IMR-90 (cell line): ENCODE measurements at regions not wholly inside any gene's neighbourhood (a gene's known extent, or its start where the extent isn't known, plus 50 kb on each side); places are given as distances from the start of the nearest gene placed in this dataset.

Experiments used
- ATAC-seq: fragments of 200-7000 bp; cut with Tn5 transposase; 2 replicates; pipeline ENCODE4 v1.9.1; 2020; ENCODE audit warnings: low read depth, mild to moderate bottlenecking, moderate library complexity
- BruUV-seq: library from RNA; stranded (reverse); fragments of 400-500 nt; replicated peaks from 2 replicates; lab custom pipeline; 2021; lab: Mats Ljungman, UMichigan
- CTCF ChIA-PET: fragments of 300-600 bp; formaldehyde crosslinking; extraction: SDS; loops from one replicate; lab custom pipeline; 2021; ENCODE audit warnings: antibody characterized with exemption; lab: Yijun Ruan, JAX
- POLR2A ChIA-PET: fragments of 300-600 bp; sonication (Branson Sonifier 250); formaldehyde crosslinking; loops from one replicate; lab custom pipeline; 2022; ENCODE audit warnings: antibody characterized with exemption; ENCODE audit not compliant: unreplicated experiment; lab: Charles Lee
- DNase-seq: peaks from one replicate; pipeline ENCODE4 v3.0.0; 2013
- H2AFZ ChIP-seq: replicated peaks from 2 replicates; pipeline ENCODE3; 2013; ENCODE audit warnings: low read length, mild to moderate bottlenecking; ENCODE audit not compliant: poor library complexity
- H2AK5ac ChIP-seq: 2 replicates; pipeline ENCODE4 v1.6.1; 2013; ENCODE audit warnings: low read depth, low read length, inconsistent platforms
- H2AK9ac ChIP-seq: replicated peaks from 2 replicates; pipeline ENCODE3; 2013; ENCODE audit warnings: mild to moderate bottlenecking, low read depth, low read length, moderate library complexity; ENCODE audit not compliant: poor library complexity
- H2BK120ac ChIP-seq: 2 replicates; pipeline ENCODE4 v1.6.1; 2013; ENCODE audit warnings: low read depth, low read length, inconsistent platforms
- H2BK15ac ChIP-seq: 3 replicates; pipeline ENCODE4 v1.6.1; 2013; ENCODE audit warnings: low read depth, low read length, inconsistent platforms
- H2BK20ac ChIP-seq: 2 replicates; pipeline ENCODE4 v1.6.1; 2013; ENCODE audit warnings: low read depth, mild to moderate bottlenecking, inconsistent platforms, low read length, moderate library complexity
- H2BK5ac ChIP-seq: 2 replicates; pipeline ENCODE4 v1.6.1; 2013; ENCODE audit warnings: mild to moderate bottlenecking, low read depth, low read length, inconsistent platforms; ENCODE audit not compliant: poor library complexity, severe bottlenecking
- H3K14ac ChIP-seq: replicated peaks from 2 replicates; pipeline ENCODE4 v1.6.1; 2013; ENCODE audit warnings: low read depth, low read length, inconsistent platforms
- H3K18ac ChIP-seq: 2 replicates; pipeline ENCODE4 v1.6.1; 2013; ENCODE audit warnings: low read depth, low read length, control low read depth
- H3K23ac ChIP-seq: 2 replicates; pipeline ENCODE4 v1.6.1; 2013; ENCODE audit warnings: low read depth, low read length, inconsistent platforms
- H3K27ac ChIP-seq: 2 replicates; pipeline ENCODE4 v1.5.1; 2013; ENCODE audit warnings: mild to moderate bottlenecking, control low read depth, low read length; ENCODE audit not compliant: insufficient read depth
- H3K27me3 ChIP-seq: 2 replicates; pipeline ENCODE4 v1.6.1; 2013; ENCODE audit warnings: low read length; ENCODE audit not compliant: control insufficient read depth, insufficient read depth
- H3K36me3 ChIP-seq: 2 replicates; pipeline ENCODE4 v1.6.1; 2013; ENCODE audit warnings: low read length, mixed read lengths; ENCODE audit not compliant: control insufficient read depth, insufficient read depth
- H3K4ac ChIP-seq: 2 replicates; pipeline ENCODE4 v1.6.1; 2013; ENCODE audit warnings: low read depth, low read length, inconsistent platforms
- H3K4me1 ChIP-seq: 2 replicates; pipeline ENCODE4 v1.6.1; 2013; ENCODE audit warnings: low read length, mixed read lengths; ENCODE audit not compliant: control insufficient read depth, insufficient read depth
- H3K4me2 ChIP-seq: 2 replicates; pipeline ENCODE4 v1.6.1; 2013; ENCODE audit warnings: low read depth, mild to moderate bottlenecking, control low read depth, low read length, moderate library complexity
- H3K4me3 ChIP-seq: 2 replicates; pipeline ENCODE4 v1.5.1; 2013; ENCODE audit warnings: low read depth, mild to moderate bottlenecking, control low read depth, low read length, moderate library complexity; ENCODE audit not compliant: insufficient read depth
- H3K56ac ChIP-seq: 2 replicates; pipeline ENCODE4 v1.6.1; 2013; ENCODE audit warnings: low read length, inconsistent platforms; ENCODE audit not compliant: insufficient read depth; ENCODE audit errors: extremely low read depth
- H3K79me1 ChIP-seq, 2 experiments: 2 replicates each; pipeline ENCODE4 v1.6.1; 2013; ENCODE audit warnings: low read length in 2 of 2, inconsistent platforms in 1 of 2, low read depth in 1 of 2
- H3K9ac ChIP-seq: 2 replicates; pipeline ENCODE4 v1.6.1; 2013; ENCODE audit warnings: low read depth, low read length, control low read depth
- H3K9me1 ChIP-seq: 2 replicates; pipeline ENCODE4 v1.6.1; 2013; ENCODE audit warnings: low read length, inconsistent platforms; ENCODE audit not compliant: insufficient read depth
- H3K9me3 ChIP-seq: 2 replicates; pipeline ENCODE4 v1.6.1; 2013; ENCODE audit warnings: low read length; ENCODE audit not compliant: control insufficient read depth, insufficient read depth
- H4K20me1 ChIP-seq: 2 replicates; pipeline ENCODE4 v1.6.1; 2013; ENCODE audit warnings: low read length, inconsistent platforms; ENCODE audit not compliant: insufficient read depth
- H4K5ac ChIP-seq: 2 replicates; pipeline ENCODE4 v1.6.1; 2013; ENCODE audit warnings: mild to moderate bottlenecking, low read depth, low read length, control low read depth
- H4K8ac ChIP-seq, 2 experiments: 2 replicates each; pipeline ENCODE4 v1.6.1; 2013; ENCODE audit warnings: low read depth in 2 of 2, low read length in 2 of 2, control low read depth in 1 of 2, inconsistent platforms in 1 of 2
- H4K91ac ChIP-seq: 2 replicates; pipeline ENCODE4 v1.6.1; 2013; ENCODE audit warnings: low read depth, low read length, inconsistent platforms; ENCODE audit not compliant: insufficient read depth
- BHLHE40 ChIP-seq: fragments of 150-350 bp; IDR thresholded peaks from 2 replicates; pipeline ENCODE4 v1.6.1; 2016; ENCODE audit warnings: mild to moderate bottlenecking, low read depth, low read length
- CEBPB ChIP-seq: IDR thresholded peaks from 2 replicates; pipeline ENCODE4 v1.6.1; 2012; ENCODE audit warnings: low read depth, low read length, improper control_type of control experiment
- CHD1 ChIP-seq: IDR thresholded peaks from 2 replicates; pipeline ENCODE4 v1.6.1; 2012; ENCODE audit warnings: low read depth, low read length, improper control_type of control experiment
- FOS ChIP-seq: fragments of 150-350 bp; IDR thresholded peaks from 2 replicates; pipeline ENCODE4 v1.6.1; 2016; ENCODE audit warnings: low read depth, low read length
- MAFK ChIP-seq: IDR thresholded peaks from 2 replicates; pipeline ENCODE4 v1.6.1; 2012; ENCODE audit warnings: low read depth, low read length, improper control_type of control experiment
- NFE2L2 ChIP-seq: fragments of 150-350 bp; IDR thresholded peaks from 2 replicates; pipeline ENCODE4 v1.6.1; 2016; ENCODE audit warnings: low read depth, mild to moderate bottlenecking, low read length
- POLR2A ChIP-seq: IDR thresholded peaks from 2 replicates; pipeline ENCODE4 v1.6.1; 2012; ENCODE audit warnings: mild to moderate bottlenecking, low read depth, low read length
- RCOR1 ChIP-seq: IDR thresholded peaks from 2 replicates; pipeline ENCODE4 v1.6.1; 2012; ENCODE audit warnings: mild to moderate bottlenecking, low read length, improper control_type of control experiment; ENCODE audit not compliant: insufficient replicate concordance
- RFX5 ChIP-seq: IDR thresholded peaks from 2 replicates; pipeline ENCODE4 v1.8.0; 2012; ENCODE audit warnings: low read depth, mild to moderate bottlenecking, low read length, moderate library complexity
- SMC3 ChIP-seq: fragments of 150-350 bp; IDR thresholded peaks from 2 replicates; pipeline ENCODE4 v1.6.1; 2016; ENCODE audit warnings: low read depth, mild to moderate bottlenecking, antibody characterized with exemption, low read length, moderate library complexity
- WGBS, 2 experiments: methylation state at CpG; one replicate each; pipeline versions ENCODE4 v1.1.5 to v1.1.7; 2013; ENCODE audit warnings: missing lambda C conversion rate in 2 of 2; ENCODE audit not compliant: insufficient read length in 1 of 2; ENCODE audit errors: extremely low coverage in 2 of 2; 5-methylcytosine and 5-hydroxymethylcytosine counted together
- dilution Hi-C: fragments of 300-500 bp; cut with HindIII; formaldehyde crosslinking; loops from one replicate; pipeline ENCODE4 v1.14.3; 2018; ENCODE audit warnings: low sequenced_read_pairs; ENCODE audit not compliant: unreplicated experiment
- in situ Hi-C: fragments of 300-500 bp; cut with MboI; formaldehyde crosslinking; loops from 3 replicates; pipeline ENCODE4 v1.14.3; 2019; ENCODE audit warnings: low sequenced_read_pairs, inconsistent platforms, mixed read lengths
- intact Hi-C: fragments of 100-400 bp; cut with micrococcal nuclease; formaldehyde crosslinking; loops from 2 replicates; pipeline ENCODE4 v1.10.0; 2022
- TF ChIP-seq, protein P1 (sequence below): conservative IDR thresholded peaks from 2 replicates; pipeline ENCODE4 v1.5.1; 2012; ENCODE audit warnings: mild to moderate bottlenecking, low read depth, low read length, improper control_type of control experiment

DNA sequence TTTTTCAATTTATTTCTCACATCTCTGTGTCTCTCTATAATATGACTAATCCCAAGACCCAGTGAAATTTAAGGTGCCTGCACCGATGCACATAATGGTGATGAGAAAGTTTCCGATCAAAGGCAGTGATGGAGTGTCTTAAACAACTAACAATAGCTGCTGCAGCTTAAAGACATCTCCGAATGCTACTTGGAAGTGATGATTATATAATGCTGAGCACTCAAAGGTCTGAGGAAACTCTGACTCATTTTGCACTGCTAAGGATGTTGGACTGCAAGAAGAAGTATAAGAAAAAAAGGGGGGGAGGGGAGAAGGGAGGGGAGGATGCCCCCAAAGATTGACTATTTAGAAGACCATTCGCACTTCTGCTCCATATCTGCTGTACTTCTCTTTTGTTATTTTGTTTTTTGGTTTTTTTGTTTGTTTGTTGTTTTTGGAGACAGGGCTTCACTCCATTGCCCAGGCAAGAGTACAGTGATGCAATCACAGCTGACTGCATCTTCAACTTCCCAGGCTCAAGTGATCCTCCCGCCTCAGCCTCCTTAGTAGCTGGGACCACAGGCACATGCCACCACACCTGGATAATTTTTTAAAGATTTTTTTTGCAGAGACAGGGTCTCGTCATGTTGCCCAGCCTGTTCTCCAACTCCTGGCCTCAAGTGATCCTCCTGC, 192.2 kb downstream of the HSD17B3 start:
- no peak overlapping the region for H3K4me2 ChIP-seq
- no peak overlapping the region for H2BK15ac ChIP-seq
- BruUV-seq = no TSS peak
- in situ Hi-C loops = no loop called here
- H3K14ac ChIP-seq = no peak overlapping the region
- TF ChIP-seq BHLHE40 = no peak
- TF ChIP-seq CHD1 = no peak
- TF ChIP-seq FOS = no peak
- no peak for TF ChIP-seq NFE2L2
- no peak for TF ChIP-seq RFX5
- TF ChIP-seq POLR2A = no peak
- TF ChIP-seq, protein P1, sequence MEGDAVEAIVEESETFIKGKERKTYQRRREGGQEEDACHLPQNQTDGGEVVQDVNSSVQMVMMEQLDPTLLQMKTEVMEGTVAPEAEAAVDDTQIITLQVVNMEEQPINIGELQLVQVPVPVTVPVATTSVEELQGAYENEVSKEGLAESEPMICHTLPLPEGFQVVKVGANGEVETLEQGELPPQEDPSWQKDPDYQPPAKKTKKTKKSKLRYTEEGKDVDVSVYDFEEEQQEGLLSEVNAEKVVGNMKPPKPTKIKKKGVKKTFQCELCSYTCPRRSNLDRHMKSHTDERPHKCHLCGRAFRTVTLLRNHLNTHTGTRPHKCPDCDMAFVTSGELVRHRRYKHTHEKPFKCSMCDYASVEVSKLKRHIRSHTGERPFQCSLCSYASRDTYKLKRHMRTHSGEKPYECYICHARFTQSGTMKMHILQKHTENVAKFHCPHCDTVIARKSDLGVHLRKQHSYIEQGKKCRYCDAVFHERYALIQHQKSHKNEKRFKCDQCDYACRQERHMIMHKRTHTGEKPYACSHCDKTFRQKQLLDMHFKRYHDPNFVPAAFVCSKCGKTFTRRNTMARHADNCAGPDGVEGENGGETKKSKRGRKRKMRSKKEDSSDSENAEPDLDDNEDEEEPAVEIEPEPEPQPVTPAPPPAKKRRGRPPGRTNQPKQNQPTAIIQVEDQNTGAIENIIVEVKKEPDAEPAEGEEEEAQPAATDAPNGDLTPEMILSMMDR = no peak
- no peak for TF ChIP-seq RCOR1
- TF ChIP-seq CEBPB = no peak
- no peak for TF ChIP-seq MAFK
- TF ChIP-seq SMC3 = no peak
- H3K56ac ChIP-seq = no peak overlapping the region
- WGBS, 2 experiments = no CpG with 5 or more reads among the region's 6 CpGs
- H3K9ac ChIP-seq = no peak overlapping the region
- peaks cover 24% of the 10 kb centered on the region for H3K27me3 ChIP-seq
- no peaks in the 10 kb centered on the region for H3K4me1 ChIP-seq
- no peak overlapping the region for H2AK5ac ChIP-seq
- no peaks in the 10 kb centered on the region for H3K79me1 ChIP-seq
- no peaks in the 10 kb centered on the region for H3K36me3 ChIP-seq
- intact Hi-C loops = no loop called here
- no peak overlapping the region for H3K27ac ChIP-seq
- H3K9me1 ChIP-seq = no peaks in the 10 kb centered on the region
- H3K23ac ChIP-seq = no peak overlapping the region
- no peak overlapping the region for H2AFZ ChIP-seq
- H3K4me3 ChIP-seq = no peak overlapping the region
- POLR2A ChIA-PET = no interaction called here
- no peak overlapping the region for H4K91ac ChIP-seq
- H2AK9ac ChIP-seq = no peak overlapping the region
- no peak overlapping the region for H2BK120ac ChIP-seq
- no peak overlapping the region for H3K18ac ChIP-seq
- no peaks in the 10 kb centered on the region for H3K9me3 ChIP-seq
- H4K8ac ChIP-seq = no peak overlapping the region
- peak; percentile 38 for DNase-seq
- no peaks in the 10 kb centered on the region for H4K20me1 ChIP-seq
- CTCF ChIA-PET = no interaction called here
- H2BK20ac ChIP-seq = no peak overlapping the region
- no peak overlapping the region for H3K4ac ChIP-seq
- no peak overlapping the region for H2BK5ac ChIP-seq
- no peak overlapping the region for H4K5ac ChIP-seq
- ATAC-seq = no peak; the same call in 1 of the 2 replicates
- dilution Hi-C loops = no loop called here
